ENCODE measurements at regions not wholly inside any gene's neighbourhood (a gene's known extent, or its start where the extent isn't known, plus 50 kb on each side); places are given as distances from the start of the nearest gene placed in this dataset.

DNA sequence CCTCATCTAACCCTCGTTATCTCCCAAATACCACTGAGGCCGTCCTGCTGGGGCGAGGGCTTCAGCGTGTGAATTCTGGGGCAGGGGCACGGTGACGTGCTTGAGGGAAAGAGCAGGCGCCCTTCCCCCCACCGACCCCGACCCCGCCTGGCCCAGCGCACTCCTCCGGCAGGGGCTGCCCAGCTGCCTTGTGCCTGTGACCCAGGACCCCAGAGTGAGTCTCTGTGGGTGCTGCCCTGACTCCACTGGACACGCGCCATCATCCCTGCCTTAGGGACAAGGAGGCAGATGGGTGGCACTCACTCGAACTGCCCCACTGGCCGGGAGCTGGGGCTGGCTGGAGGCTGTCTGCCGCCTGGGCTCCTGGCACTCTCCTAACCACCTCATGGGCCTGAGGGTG, 136.2 kb upstream of the LPCAT1 start:
- Histone ChIP-seq H3K36me3 (no peaks in the 10 kb centered on the region), H3K9me3 (no peaks in the 10 kb centered on the region), H3K27ac (no peak overlapping the region), H3K4me1 (no peaks in the 10 kb centered on the region), H3K27me3 (peaks cover 0 to 92% (median 53%) of the 10 kb centered on the region in 3 donors), H3K4me3 (no peak overlapping the region)
- intact Hi-C loops (cut with DNase I; ENCODE audit: low total_unique reads): no loop called here
- 37 to 66% (median 59%) methylated on average over 4 to 17 of the region's 17 CpGs for WGBS, 5 donors
- no peak for DNase-seq
- TF ChIP-seq POLR2AphosphoS5 (IDR thresholded peaks at IDR 0.05): no peak
- TF ChIP-seq CTCF (IDR thresholded peaks at IDR 0.05): no peak
- no peak for TF ChIP-seq EP300 (IDR thresholded peaks at IDR 0.05)

- Histone ChIP-seq H3K27ac (no peak overlapping the region), H3K27me3 (peaks cover 0 to 92% (median 53%) of the 10 kb centered on the region in 3 donors), H3K4me3 (no peak overlapping the region), H3K36me3 (no peaks in the 10 kb centered on the region), H3K4me1 (peaks cover 0 to under 1% (median 0%) of the 10 kb centered on the region in 4 donors), H3K9me3 (no peaks in the 10 kb centered on the region)
- intact Hi-C loops (cut with DNase I; ENCODE audit: low total_unique reads): no loop called here
- TF ChIP-seq CTCF (IDR thresholded peaks at IDR 0.05) (no peak), EP300 (IDR thresholded peaks at IDR 0.05) (no peak), POLR2A (IDR thresholded peaks at IDR 0.05) (no peak), POLR2AphosphoS5 (IDR thresholded peaks at IDR 0.05) (no peak)
- WGBS, 5 donors: 54 to 60% (median 57%) methylated on average over 17 to 23 of the region's 23 CpGs
- DNase-seq: no peak
Measured at GRCh38 chr5:1659100-1659981, 135.6 kb upstream of the LPCAT1 start.

GRCh38 chr5:1658665-1659064, 134.9 kb upstream of the LPCAT1 start:
- H3K36me3 ChIP-seq: no peaks in the 10 kb centered on the region
- intact Hi-C loops (cut with DNase I; ENCODE audit: low total_unique reads): no loop called here
- H3K27me3 ChIP-seq: peaks cover 2 to 95% (median 56%) of the 10 kb centered on the region in 3 donors
- no peak overlapping the region for H3K27ac ChIP-seq
- H3K9me3 ChIP-seq: no peaks in the 10 kb centered on the region
- H3K4me3 ChIP-seq: no peak overlapping the region
- no peak for DNase-seq
- 39 to 54% (median 45%) methylated on average over 14 of the region's 14 CpGs for WGBS, 5 donors
- H3K4me1 ChIP-seq: peaks cover 0 to 7% (median 2%) of the 10 kb centered on the region in 4 donors
- TF ChIP-seq CTCF (IDR thresholded peaks at IDR 0.05): no peak
- no peak for TF ChIP-seq POLR2AphosphoS5 (IDR thresholded peaks at IDR 0.05)
- TF ChIP-seq EP300 (IDR thresholded peaks at IDR 0.05): no peak
- no peak for TF ChIP-seq POLR2A (IDR thresholded peaks at IDR 0.05)

GRCh38 chr5:1657161-1657741, 133.5 kb upstream of the LPCAT1 start:
- Histone ChIP-seq H3K27me3 (peaks cover 7 to 97% (median 60%) of the 10 kb centered on the region in 3 donors), H3K4me3 (no peak overlapping the region), H3K27ac (no peak overlapping the region), H3K4me1 (peaks cover 0 to 17% (median 9%) of the 10 kb centered on the region in 4 donors), H3K9me3 (no peaks in the 10 kb centered on the region), H3K36me3 (no peaks in the 10 kb centered on the region)
- no peak for DNase-seq
- 57 to 75% (median 70%) methylated on average over 16 of the region's 16 CpGs for WGBS, 5 donors
- TF ChIP-seq POLR2AphosphoS5 (IDR thresholded peaks at IDR 0.05): no peak
- TF ChIP-seq POLR2A (IDR thresholded peaks at IDR 0.05): no peak
- no peak for TF ChIP-seq CTCF (IDR thresholded peaks at IDR 0.05)
- TF ChIP-seq EP300 (IDR thresholded peaks at IDR 0.05): no peak
- intact Hi-C loops (cut with DNase I; ENCODE audit: low total_unique reads): no loop called here
